ENCODE measurements at regions not wholly inside any gene's neighbourhood (a gene's known extent, or its start where the extent isn't known, plus 50 kb on each side); places are given as distances from the start of the nearest gene placed in this dataset.

DNA sequence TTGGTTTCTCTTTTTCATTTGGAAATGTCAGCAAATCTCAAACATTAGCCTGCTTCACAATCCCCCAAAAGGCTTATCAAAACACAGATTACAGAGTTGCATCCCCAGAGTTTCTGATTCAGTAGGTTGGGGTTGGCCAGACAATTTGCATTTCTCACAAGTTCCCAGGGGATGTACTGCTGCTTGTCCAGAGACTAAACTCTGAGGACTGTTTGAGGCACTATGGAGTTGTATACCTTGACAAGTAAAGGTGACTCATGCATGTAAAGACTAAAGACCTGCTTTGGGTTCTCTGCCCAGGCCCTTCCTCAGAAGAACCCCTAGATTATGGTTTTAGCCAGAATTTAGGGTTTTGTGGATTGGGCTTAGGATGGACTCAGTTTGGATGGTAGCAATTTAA lies 151.1 kb upstream of the ARHGEF26 start:
- TF ChIP-seq, protein P1, sequence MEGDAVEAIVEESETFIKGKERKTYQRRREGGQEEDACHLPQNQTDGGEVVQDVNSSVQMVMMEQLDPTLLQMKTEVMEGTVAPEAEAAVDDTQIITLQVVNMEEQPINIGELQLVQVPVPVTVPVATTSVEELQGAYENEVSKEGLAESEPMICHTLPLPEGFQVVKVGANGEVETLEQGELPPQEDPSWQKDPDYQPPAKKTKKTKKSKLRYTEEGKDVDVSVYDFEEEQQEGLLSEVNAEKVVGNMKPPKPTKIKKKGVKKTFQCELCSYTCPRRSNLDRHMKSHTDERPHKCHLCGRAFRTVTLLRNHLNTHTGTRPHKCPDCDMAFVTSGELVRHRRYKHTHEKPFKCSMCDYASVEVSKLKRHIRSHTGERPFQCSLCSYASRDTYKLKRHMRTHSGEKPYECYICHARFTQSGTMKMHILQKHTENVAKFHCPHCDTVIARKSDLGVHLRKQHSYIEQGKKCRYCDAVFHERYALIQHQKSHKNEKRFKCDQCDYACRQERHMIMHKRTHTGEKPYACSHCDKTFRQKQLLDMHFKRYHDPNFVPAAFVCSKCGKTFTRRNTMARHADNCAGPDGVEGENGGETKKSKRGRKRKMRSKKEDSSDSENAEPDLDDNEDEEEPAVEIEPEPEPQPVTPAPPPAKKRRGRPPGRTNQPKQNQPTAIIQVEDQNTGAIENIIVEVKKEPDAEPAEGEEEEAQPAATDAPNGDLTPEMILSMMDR (IDR thresholded peaks at IDR 0.05): no peak
- TF ChIP-seq TCF7L2 (IDR thresholded peaks at IDR 0.05; ENCODE audit: low read depth, low read length) (no peak), POLR2AphosphoS5 (IDR thresholded peaks at IDR 0.05; ENCODE audit: low read depth, low read length) (no peak)

All from Panc1 (cell line).